GM21529 (cell line): ENCODE measurements at regions not wholly inside any gene's neighbourhood (a gene's known extent, or its start where the extent isn't known, plus 50 kb on each side); places are given as distances from the start of the nearest gene placed in this dataset.
A peak's percentile ranks its signal among the peaks of the same experiment; 100 is the strongest.
"Not testable (repeated sequence)": the region's sequence is repeated elsewhere in the genome, so short reads cannot be mapped to it uniquely, and the experiment has no call there.

ENCODE experiments used
- ATAC-seq: cut with Tn5 transposase; IDR thresholded peaks from one replicate; pipeline ENCODE4 v1.9.1; 2021; ENCODE audit not compliant: unreplicated experiment

GRCh38 chr2:175277772-175278171 lies 96.3 kb upstream of the ATP5MC3 start:
- no peak for ATAC-seq

DNA sequence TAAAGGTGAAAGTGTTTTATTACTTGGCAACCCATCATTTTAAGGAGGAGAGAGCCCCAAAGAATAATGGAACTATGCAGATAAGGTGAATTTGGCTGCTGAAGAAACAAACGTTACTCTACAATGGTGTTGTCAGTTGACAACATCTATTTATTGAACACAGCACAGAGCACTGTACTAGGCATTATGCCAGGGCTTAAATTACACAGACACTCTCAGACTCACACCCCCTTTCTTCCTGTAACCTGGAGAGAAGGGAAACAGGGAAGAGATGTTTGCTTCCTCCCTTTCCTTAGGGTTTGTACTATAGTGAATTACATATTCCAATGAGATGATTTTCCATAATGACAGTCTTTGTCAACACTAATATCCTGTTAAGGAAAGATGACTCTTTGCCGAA lies 94.0 kb upstream of the ATP5MC3 start:
- no peak for ATAC-seq

DNA sequence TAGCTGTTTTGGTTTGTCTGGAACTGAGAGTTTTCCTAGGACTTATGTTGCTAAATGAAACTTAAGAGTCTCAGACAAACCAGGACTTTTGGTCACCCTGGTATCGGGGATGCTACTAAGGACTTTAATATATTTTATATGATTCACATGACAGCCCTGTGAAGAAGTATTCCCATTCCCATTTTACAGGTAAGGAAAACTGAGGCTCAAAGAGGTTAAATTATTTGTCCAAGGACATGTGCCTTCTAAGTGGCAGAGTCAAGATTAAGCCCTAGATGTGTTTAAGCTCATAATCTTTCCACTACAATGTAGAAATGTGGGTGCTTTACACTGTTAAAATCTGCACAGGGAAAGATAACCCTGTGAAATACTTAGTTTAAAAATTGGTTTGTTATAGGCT lies 77.7 kb upstream of the ATP5MC3 start:
- ATAC-seq = no peak

DNA sequence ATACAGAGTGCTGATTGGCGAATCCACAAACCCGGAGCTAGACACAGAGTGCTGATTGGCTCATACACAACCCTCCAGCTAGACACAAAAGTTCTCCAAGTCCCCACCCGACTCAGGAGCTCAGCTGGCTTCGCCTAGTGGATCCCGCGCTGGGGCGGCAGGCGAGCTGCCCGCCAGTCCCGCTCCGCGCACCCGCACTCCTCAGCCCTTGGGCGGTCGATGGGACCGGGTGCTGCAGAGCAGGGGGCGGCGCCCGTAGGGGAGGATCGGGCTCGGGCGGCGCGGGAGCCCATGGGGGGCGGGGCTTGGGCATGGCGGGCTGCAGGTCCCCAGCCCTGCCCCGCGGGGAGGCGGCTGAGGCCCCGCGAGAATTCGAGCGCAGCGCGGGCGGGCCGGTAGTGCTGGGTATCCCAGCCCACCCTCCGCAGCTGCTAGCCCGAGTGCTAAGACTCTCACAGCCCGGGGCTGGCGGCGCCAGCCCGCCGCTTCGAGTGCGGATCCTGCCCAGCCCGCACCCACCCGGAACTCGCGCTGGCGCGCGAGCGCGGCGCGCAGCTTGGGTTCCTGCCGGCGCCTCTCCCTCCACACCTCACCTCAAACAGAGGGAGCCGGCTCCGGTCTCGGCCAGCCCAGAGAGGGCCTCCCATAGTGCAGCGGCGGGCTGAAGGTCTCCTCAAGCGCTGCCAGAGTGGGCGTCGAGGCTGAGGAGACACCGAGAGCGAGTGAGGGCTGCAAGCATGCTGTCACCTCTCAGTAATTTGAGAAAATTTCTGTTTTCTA lies 75.5 kb upstream of the ATP5MC3 start:
- ATAC-seq = no peak

- ATAC-seq = not testable (repeated sequence)
Measured at GRCh38 chr2:175256391-175256790, 74.9 kb upstream of the ATP5MC3 start.

DNA sequence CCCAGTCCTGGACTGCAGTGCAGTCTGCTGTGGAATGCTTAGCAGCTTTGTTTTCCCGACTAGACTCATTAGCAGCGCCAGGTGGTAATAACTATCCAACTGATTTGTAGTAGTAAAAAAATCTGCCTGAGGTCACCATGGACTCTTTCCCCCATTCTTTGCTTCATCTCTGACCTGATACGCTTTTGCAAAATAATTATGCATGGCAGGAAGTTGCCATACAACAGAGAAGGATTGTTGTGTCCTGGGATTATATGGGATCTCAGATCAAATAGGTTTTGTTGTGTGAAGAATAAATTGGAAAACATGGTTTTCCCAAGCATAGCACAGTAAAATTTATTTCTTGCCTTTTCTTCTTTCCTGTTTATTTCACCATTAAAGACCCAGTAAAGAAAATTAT lies 72.4 kb upstream of the ATP5MC3 start:
- ATAC-seq = no peak

DNA sequence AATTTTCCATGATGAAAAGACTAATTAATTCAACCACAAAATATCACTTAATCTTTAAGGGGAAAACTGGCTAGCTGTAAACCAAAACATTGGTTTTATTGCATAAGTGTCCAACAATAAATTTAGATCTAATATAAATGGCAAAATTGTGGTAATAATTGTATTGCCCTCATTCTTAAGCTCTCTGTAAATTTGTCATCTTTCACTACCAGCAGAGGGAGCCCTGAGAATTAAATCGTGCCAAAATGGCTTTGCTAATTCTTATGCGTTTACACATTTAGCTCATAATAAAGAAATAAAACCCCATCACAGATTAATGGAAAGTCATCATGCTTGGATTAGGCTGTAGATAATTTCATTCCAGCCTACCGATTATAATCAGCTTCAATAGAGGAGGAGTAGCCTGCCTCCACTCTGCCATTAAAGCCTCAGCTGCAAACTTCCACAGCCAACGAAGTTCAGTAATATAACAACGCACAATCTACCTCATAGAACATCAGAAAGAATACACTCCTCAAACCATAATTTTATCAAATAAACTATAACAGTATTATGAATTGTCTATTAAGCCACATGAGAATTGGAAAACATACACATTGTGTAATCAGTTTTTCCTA lies 70.0 kb upstream of the ATP5MC3 start:
- ATAC-seq = no peak

- no peak for ATAC-seq
Measured at GRCh38 chr2:175247159-175247558, 65.6 kb upstream of the ATP5MC3 start.

- no peak for ATAC-seq
Measured at GRCh38 chr2:175244697-175245096, 63.2 kb upstream of the ATP5MC3 start.

- ATAC-seq = no peak
Measured at GRCh38 chr2:175241691-175242090, 60.2 kb upstream of the ATP5MC3 start.

DNA sequence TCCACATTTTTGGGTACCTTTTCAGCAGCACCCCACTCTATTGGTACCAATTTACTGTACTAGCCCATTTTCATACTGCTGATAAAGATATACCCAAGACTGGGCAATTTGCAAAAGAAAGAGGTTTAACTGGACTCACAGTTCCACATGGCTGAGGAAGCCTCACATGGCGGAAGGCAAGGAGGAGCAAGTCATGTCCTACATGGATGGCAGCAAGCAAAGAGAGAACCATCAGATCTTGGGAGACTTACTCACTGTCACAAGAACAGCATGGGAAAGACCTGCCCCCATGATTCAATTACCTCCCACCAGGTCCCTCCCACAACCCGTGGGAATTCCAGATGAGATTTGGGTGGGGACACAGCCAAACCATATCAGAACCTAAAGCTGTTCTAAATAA lies 58.5 kb upstream of the ATP5MC3 start:
- not testable (repeated sequence) for ATAC-seq

GRCh38 chr2:175236930-175237329 lies 55.4 kb upstream of the ATP5MC3 start:
- ATAC-seq = no peak

DNA sequence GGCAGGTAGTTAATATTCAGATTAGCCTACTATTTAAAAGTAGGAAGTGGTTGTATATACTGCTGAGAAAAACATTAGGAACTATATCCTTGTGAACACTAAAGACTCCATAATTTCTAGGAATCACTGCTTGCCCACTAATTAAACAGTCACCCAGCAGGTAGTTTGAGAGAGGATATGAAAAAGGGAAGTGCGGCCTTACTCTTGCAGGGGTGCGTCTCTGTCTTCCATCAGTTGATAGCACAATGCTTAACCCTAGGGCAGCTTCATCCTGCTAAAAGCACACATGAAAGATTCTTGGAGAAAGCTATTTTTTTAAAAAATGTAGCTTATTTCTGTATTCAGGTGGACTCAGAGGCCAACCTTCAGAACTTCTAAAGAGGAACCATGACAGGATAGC lies 53.1 kb upstream of the ATP5MC3 start:
- ATAC-seq = peak; percentile 70

- ATAC-seq = peak; percentile 12
Measured at GRCh38 chr2:175234153-175234552, 52.6 kb upstream of the ATP5MC3 start.

- no peak for ATAC-seq
Measured at GRCh38 chr2:175233135-175233719, 51.7 kb upstream of the ATP5MC3 start.
